ENCODE measurements at regions not wholly inside any gene's neighbourhood (a gene's known extent, or its start where the extent isn't known, plus 50 kb on each side); places are given as distances from the start of the nearest gene placed in this dataset.

DNA sequence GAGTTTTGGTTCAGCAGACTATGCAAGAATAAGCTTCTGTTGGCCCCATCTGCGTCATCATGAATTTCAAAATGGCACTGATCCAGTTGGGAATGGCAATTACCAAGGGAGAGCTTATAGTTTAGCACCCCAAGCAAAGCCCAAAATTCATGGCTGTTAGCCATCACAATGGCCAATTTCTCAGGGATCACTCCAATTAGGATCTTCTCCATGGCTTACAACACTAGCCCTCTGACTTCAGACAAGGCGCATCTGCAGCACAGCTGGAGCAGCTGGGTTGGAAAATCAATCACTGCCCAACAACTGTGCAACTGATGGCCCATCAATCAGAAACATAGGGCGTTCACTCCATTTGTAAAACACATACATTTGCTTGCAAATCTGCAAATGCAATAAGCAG is 273.6 kb downstream of the SRBD1 start:
- H3K27me3 ChIP-seq (ENCODE audit: control insufficient read depth in 3 of 3, insufficient read depth in 3 of 3, low read depth in 1 of 3, low read length in 3 of 3), result peaks cover 0 to 6% (median 0%) of the 10 kb centered on the region in 3 experiments
- no peak for DNase-seq (ENCODE audit: low spot score)
- no peak overlapping the region for H3K23ac ChIP-seq (ENCODE audit: low read depth, low read length, poor library complexity)
- no peak overlapping the region for H2BK5ac ChIP-seq (ENCODE audit: low read length)
- no peak overlapping the region for H4K8ac ChIP-seq (ENCODE audit: low read depth, low read length)
- H2BK15ac ChIP-seq (ENCODE audit: low read length), result no peak overlapping the region
- no peak overlapping the region for H3K4ac ChIP-seq (ENCODE audit: low read length)
- no peak overlapping the region for H2AK5ac ChIP-seq (ENCODE audit: low read depth, low read length)
- H4K91ac ChIP-seq (ENCODE audit: low read depth, low read length, poor library complexity), result no peak overlapping the region
- H3K9ac ChIP-seq (ENCODE audit: low read depth, low read length, poor library complexity), result no peak overlapping the region
- no peak overlapping the region for H3K27ac ChIP-seq (replicated peaks; ENCODE audit: low read length)
- H3K9me3 ChIP-seq (replicated peaks in 1 of 2; ENCODE audit: control insufficient read depth in 2 of 2, insufficient read depth in 1 of 2, low read depth in 1 of 2, low read length in 2 of 2), result no peaks in the 10 kb centered on the region
- H3K4me2 ChIP-seq (ENCODE audit: insufficient read depth, low read length, poor library complexity, severe bottlenecking), result no peak overlapping the region
- H3K4me3 ChIP-seq (ENCODE audit: low read length in 2 of 2), result no peak overlapping the region
- WGBS, 2 donors (ENCODE audit: extremely low coverage in 2 of 2, insufficient read length in 2 of 2, insufficient replicate concordance in 1 of 2), result no CpG with 5 or more reads among the region's 3 CpGs
- H3K14ac ChIP-seq (ENCODE audit: low read length), result no peak overlapping the region
- no peak overlapping the region for H2AFZ ChIP-seq (ENCODE audit: low read length)
- H2BK120ac ChIP-seq (ENCODE audit: low read depth, low read length), result no peak overlapping the region
- no peaks in the 10 kb centered on the region for H3K79me1 ChIP-seq (ENCODE audit: low read depth, low read length)
- peaks cover 0 to 2% of the 10 kb centered on the region in 2 donors for H3K4me1 ChIP-seq (ENCODE audit: control insufficient read depth in 2 of 2, insufficient read depth in 1 of 2, low read depth in 1 of 2, low read length in 2 of 2)
- no peak overlapping the region for H2BK12ac ChIP-seq (ENCODE audit: low read length)
- no peak overlapping the region for H3K18ac ChIP-seq (ENCODE audit: low read length)
- H3K36me3 ChIP-seq (replicated peaks in 1 of 2; ENCODE audit: control insufficient read depth in 2 of 2, insufficient read depth in 2 of 2, low read length in 2 of 2), result no peaks in the 10 kb centered on the region

GRCh38 chr2:45334205-45334604 is 276.9 kb downstream of the SRBD1 start:
- H2BK120ac ChIP-seq (ENCODE audit: low read depth, low read length), result no peak overlapping the region
- H3K27me3 ChIP-seq (ENCODE audit: control insufficient read depth in 3 of 3, insufficient read depth in 3 of 3, low read depth in 1 of 3, low read length in 3 of 3), result peaks cover 0 to 8% (median 0%) of the 10 kb centered on the region in 3 experiments
- no peak overlapping the region for H3K4ac ChIP-seq (ENCODE audit: low read length)
- no peak overlapping the region for H3K9ac ChIP-seq (ENCODE audit: low read depth, low read length, poor library complexity)
- H2BK5ac ChIP-seq (ENCODE audit: low read length), result no peak overlapping the region
- H4K8ac ChIP-seq (ENCODE audit: low read depth, low read length), result no peak overlapping the region
- H3K14ac ChIP-seq (ENCODE audit: low read length), result no peak overlapping the region
- H4K91ac ChIP-seq (ENCODE audit: low read depth, low read length, poor library complexity), result no peak overlapping the region
- no peaks in the 10 kb centered on the region for H3K9me3 ChIP-seq (replicated peaks in 1 of 2; ENCODE audit: control insufficient read depth in 2 of 2, insufficient read depth in 1 of 2, low read depth in 1 of 2, low read length in 2 of 2)
- H3K79me1 ChIP-seq (ENCODE audit: low read depth, low read length), result no peaks in the 10 kb centered on the region
- no peak overlapping the region for H2BK12ac ChIP-seq (ENCODE audit: low read length)
- no peak overlapping the region for H2AFZ ChIP-seq (ENCODE audit: low read length)
- no peak overlapping the region for H3K4me2 ChIP-seq (ENCODE audit: insufficient read depth, low read length, poor library complexity, severe bottlenecking)
- H3K18ac ChIP-seq (ENCODE audit: low read length), result peak overlapping the region; percentile 29
- H2BK15ac ChIP-seq (ENCODE audit: low read length), result no peak overlapping the region
- no peak overlapping the region for H2AK5ac ChIP-seq (ENCODE audit: low read depth, low read length)
- H3K27ac ChIP-seq (replicated peaks; ENCODE audit: low read length), result no peak overlapping the region
- no peaks in the 10 kb centered on the region for H3K36me3 ChIP-seq (replicated peaks in 1 of 2; ENCODE audit: control insufficient read depth in 2 of 2, insufficient read depth in 2 of 2, low read length in 2 of 2)
- DNase-seq (ENCODE audit: low spot score), result no peak
- peak overlapping the region; percentile 2 for H3K23ac ChIP-seq (ENCODE audit: low read depth, low read length, poor library complexity)
- no peak overlapping the region for H3K4me3 ChIP-seq (ENCODE audit: low read length in 2 of 2)
- peaks cover 0 to 2% of the 10 kb centered on the region in 2 donors for H3K4me1 ChIP-seq (ENCODE audit: control insufficient read depth in 2 of 2, insufficient read depth in 1 of 2, low read depth in 1 of 2, low read length in 2 of 2)
- WGBS, 2 donors (ENCODE audit: extremely low coverage in 2 of 2, insufficient read length in 2 of 2, insufficient replicate concordance in 1 of 2), result no CpG with 5 or more reads among the region's 17 CpGs

GRCh38 chr2:45332567-45332966 is 278.5 kb downstream of the SRBD1 start:
- no peak overlapping the region for H2BK12ac ChIP-seq (ENCODE audit: low read length)
- no peak overlapping the region for H4K91ac ChIP-seq (ENCODE audit: low read depth, low read length, poor library complexity)
- H3K4me2 ChIP-seq (ENCODE audit: insufficient read depth, low read length, poor library complexity, severe bottlenecking), result no peak overlapping the region
- peak overlapping the region; percentile 71 for H3K18ac ChIP-seq (ENCODE audit: low read length)
- H4K8ac ChIP-seq (ENCODE audit: low read depth, low read length), result no peak overlapping the region
- H3K9me3 ChIP-seq (replicated peaks in 1 of 2; ENCODE audit: control insufficient read depth in 2 of 2, insufficient read depth in 1 of 2, low read depth in 1 of 2, low read length in 2 of 2), result no peaks in the 10 kb centered on the region
- DNase-seq (ENCODE audit: low spot score), result no peak
- H3K79me1 ChIP-seq (ENCODE audit: low read depth, low read length), result no peaks in the 10 kb centered on the region
- H2AFZ ChIP-seq (ENCODE audit: low read length), result no peak overlapping the region
- no peak overlapping the region for H3K23ac ChIP-seq (ENCODE audit: low read depth, low read length, poor library complexity)
- no peak overlapping the region for H2AK5ac ChIP-seq (ENCODE audit: low read depth, low read length)
- no CpG with 5 or more reads among the region's 1 CpG for WGBS, 2 donors (ENCODE audit: extremely low coverage in 2 of 2, insufficient read length in 2 of 2, insufficient replicate concordance in 1 of 2)
- H3K4me3 ChIP-seq (ENCODE audit: low read length in 2 of 2), result no peak overlapping the region
- H2BK120ac ChIP-seq (ENCODE audit: low read depth, low read length), result no peak overlapping the region
- no peak overlapping the region for H3K14ac ChIP-seq (ENCODE audit: low read length)
- H2BK5ac ChIP-seq (ENCODE audit: low read length), result no peak overlapping the region
- H3K4ac ChIP-seq (ENCODE audit: low read length), result no peak overlapping the region
- peaks cover 0 to 8% (median 0%) of the 10 kb centered on the region in 3 experiments for H3K27me3 ChIP-seq (ENCODE audit: control insufficient read depth in 3 of 3, insufficient read depth in 3 of 3, low read depth in 1 of 3, low read length in 3 of 3)
- H2BK15ac ChIP-seq (ENCODE audit: low read length), result no peak overlapping the region
- peaks cover 0 to 2% of the 10 kb centered on the region in 2 donors for H3K4me1 ChIP-seq (ENCODE audit: control insufficient read depth in 2 of 2, insufficient read depth in 1 of 2, low read depth in 1 of 2, low read length in 2 of 2)
- H3K27ac ChIP-seq (replicated peaks; ENCODE audit: low read length), result no peak overlapping the region
- H3K36me3 ChIP-seq (replicated peaks in 1 of 2; ENCODE audit: control insufficient read depth in 2 of 2, insufficient read depth in 2 of 2, low read length in 2 of 2), result no peaks in the 10 kb centered on the region
- no peak overlapping the region for H3K9ac ChIP-seq (ENCODE audit: low read depth, low read length, poor library complexity)

DNA sequence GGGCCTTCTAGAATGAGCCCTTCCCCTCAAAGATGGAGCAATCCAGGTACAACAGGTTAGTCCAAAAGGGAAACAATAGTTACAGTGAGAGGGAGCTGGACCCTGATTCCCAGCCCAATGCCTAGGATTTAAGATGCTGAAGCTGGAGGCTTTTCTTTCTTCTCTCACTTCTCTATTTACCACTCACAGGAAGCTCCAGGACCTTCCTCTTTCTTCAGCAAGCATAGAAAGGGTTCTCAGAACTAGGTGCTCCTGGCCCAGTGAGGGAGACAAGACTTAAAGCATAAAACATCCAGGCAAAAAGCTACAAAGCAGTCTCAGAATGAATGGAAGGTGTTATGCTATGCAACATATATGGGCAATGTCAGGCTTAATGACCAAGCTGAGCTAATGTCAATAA is 279.0 kb downstream of the SRBD1 start:
- no peak overlapping the region for H3K9ac ChIP-seq (ENCODE audit: low read depth, low read length, poor library complexity)
- no peak overlapping the region for H2AFZ ChIP-seq (ENCODE audit: low read length)
- no peaks in the 10 kb centered on the region for H3K9me3 ChIP-seq (replicated peaks in 1 of 2; ENCODE audit: control insufficient read depth in 2 of 2, insufficient read depth in 1 of 2, low read depth in 1 of 2, low read length in 2 of 2)
- no peak overlapping the region for H3K4me2 ChIP-seq (ENCODE audit: insufficient read depth, low read length, poor library complexity, severe bottlenecking)
- H3K27me3 ChIP-seq (ENCODE audit: control insufficient read depth in 3 of 3, insufficient read depth in 3 of 3, low read depth in 1 of 3, low read length in 3 of 3), result peaks cover 0 to 8% (median 0%) of the 10 kb centered on the region in 3 experiments
- no peak overlapping the region for H3K18ac ChIP-seq (ENCODE audit: low read length)
- H2BK120ac ChIP-seq (ENCODE audit: low read depth, low read length), result no peak overlapping the region
- H4K8ac ChIP-seq (ENCODE audit: low read depth, low read length), result no peak overlapping the region
- H3K4ac ChIP-seq (ENCODE audit: low read length), result no peak overlapping the region
- no peak overlapping the region for H3K23ac ChIP-seq (ENCODE audit: low read depth, low read length, poor library complexity)
- no peak overlapping the region for H2AK5ac ChIP-seq (ENCODE audit: low read depth, low read length)
- no peak overlapping the region for H4K91ac ChIP-seq (ENCODE audit: low read depth, low read length, poor library complexity)
- H3K36me3 ChIP-seq (replicated peaks in 1 of 2; ENCODE audit: control insufficient read depth in 2 of 2, insufficient read depth in 2 of 2, low read length in 2 of 2), result no peaks in the 10 kb centered on the region
- H2BK5ac ChIP-seq (ENCODE audit: low read length), result no peak overlapping the region
- H3K27ac ChIP-seq (replicated peaks; ENCODE audit: low read length), result no peak overlapping the region
- no peak overlapping the region for H3K14ac ChIP-seq (ENCODE audit: low read length)
- DNase-seq (ENCODE audit: low spot score), result no peak
- H3K79me1 ChIP-seq (ENCODE audit: low read depth, low read length), result no peaks in the 10 kb centered on the region
- H3K4me1 ChIP-seq (ENCODE audit: control insufficient read depth in 2 of 2, insufficient read depth in 1 of 2, low read depth in 1 of 2, low read length in 2 of 2), result peaks cover 0 to 2% of the 10 kb centered on the region in 2 donors
- H3K4me3 ChIP-seq (ENCODE audit: low read length in 2 of 2), result no peak overlapping the region
- no peak overlapping the region for H2BK12ac ChIP-seq (ENCODE audit: low read length)
- H2BK15ac ChIP-seq (ENCODE audit: low read length), result no peak overlapping the region
